DND-41 (cell line): ENCODE measurements at regions not wholly inside any gene's neighbourhood (a gene's known extent, or its start where the extent isn't known, plus 50 kb on each side); places are given as distances from the start of the nearest gene placed in this dataset.

Source experiments
- ATAC-seq: fragments of 200-7000 bp; cut with Tn5 transposase; 3 replicates; pipeline ENCODE4 v1.9.1; 2021; ENCODE audit warnings: low read depth; ENCODE audit not compliant: insufficient read depth
- DNase-seq: peaks from one replicate; pipeline ENCODE4 v3.0.0-alpha.2; 2020
- H2AFZ ChIP-seq: 2 replicates; pipeline ENCODE4 v1.6.0; 2012; ENCODE audit warnings: low read depth, low read length
- H3K27ac ChIP-seq: 2 replicates; pipeline ENCODE4 v1.5.1; 2012; ENCODE audit warnings: low read length, inconsistent platforms
- H3K27me3 ChIP-seq: fragments of 200-600 bp; sonication (generic); 2 replicates; pipeline ENCODE4 v1.6.0; 2012; ENCODE audit warnings: low read length, mild to moderate bottlenecking, inconsistent platforms; ENCODE audit not compliant: insufficient read depth, poor library complexity
- H3K36me3 ChIP-seq: 2 replicates; pipeline ENCODE4 v1.5.1; 2012; ENCODE audit warnings: low read length, inconsistent platforms; ENCODE audit not compliant: insufficient read depth
- H3K4me1 ChIP-seq: 2 replicates; pipeline ENCODE4 v1.5.1; 2012; ENCODE audit warnings: mild to moderate bottlenecking, low read length; ENCODE audit not compliant: insufficient read depth
- H3K4me2 ChIP-seq: 2 replicates; pipeline ENCODE4 v1.6.0; 2012; ENCODE audit warnings: mild to moderate bottlenecking, moderate library complexity, low read length, inconsistent platforms; ENCODE audit not compliant: insufficient read depth
- H3K4me3 ChIP-seq, 2 experiments: fragments of 200-600 bp in 1 of 2; shearing (Covaris generic) in 1 of 2; 2 replicates each; pipeline ENCODE4 v1.5.1; 2012 to 2016; ENCODE audit warnings: inconsistent platforms in 2 of 2, low read length in 2 of 2, mild to moderate bottlenecking in 2 of 2, low read depth in 1 of 2, moderate library complexity in 1 of 2
- H3K79me2 ChIP-seq: 2 replicates; pipeline ENCODE4 v1.6.0; 2012; ENCODE audit warnings: low read length, inconsistent platforms; ENCODE audit not compliant: insufficient read depth
- H3K9ac ChIP-seq: 2 replicates; pipeline ENCODE4 v1.6.0; 2012; ENCODE audit warnings: low read depth, mild to moderate bottlenecking, inconsistent platforms, low read length, moderate library complexity
- H3K9me3 ChIP-seq: 2 replicates; pipeline ENCODE4 v1.5.1; 2012; ENCODE audit warnings: low read length, moderate library complexity, mild to moderate bottlenecking, inconsistent platforms; ENCODE audit not compliant: insufficient read depth, severe bottlenecking
- H4K20me1 ChIP-seq: 2 replicates; pipeline ENCODE4 v1.6.0; 2012; ENCODE audit warnings: low read length; ENCODE audit not compliant: insufficient read depth
- EZH2 ChIP-seq: IDR thresholded peaks from 3 replicates; pipeline ENCODE4 v1.6.1; 2012; ENCODE audit warnings: borderline replicate concordance, low read depth, mild to moderate bottlenecking, moderate library complexity, low read length, inconsistent platforms; ENCODE audit not compliant: severe bottlenecking
- TF ChIP-seq, protein P1 (sequence below): IDR thresholded peaks from 2 replicates; pipeline ENCODE4 v1.5.1; 2012; ENCODE audit warnings: borderline replicate concordance, low read length, moderate library complexity, mild to moderate bottlenecking; ENCODE audit not compliant: poor library complexity, severe bottlenecking; ENCODE audit errors: extremely low read depth

DNA sequence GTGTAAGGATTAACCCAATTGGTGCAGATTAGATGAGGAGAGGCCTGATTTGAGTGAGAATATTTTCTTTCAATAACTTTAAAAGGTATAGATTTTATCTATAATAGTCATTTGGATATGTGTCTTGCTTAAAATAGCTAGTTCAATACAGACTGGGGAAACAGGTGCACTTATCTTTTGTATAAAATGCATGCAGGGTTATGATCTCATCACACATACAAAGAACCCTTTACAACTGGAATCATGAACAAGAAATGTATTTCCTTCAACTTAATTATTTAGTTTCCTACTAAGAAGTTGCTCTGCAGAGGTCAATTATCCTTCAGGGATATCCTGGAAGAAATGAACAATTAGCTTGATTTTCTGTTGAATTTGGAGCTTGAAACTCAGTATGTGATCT is 259.6 kb downstream of the PTBP2 start:
- Histone ChIP-seq H3K4me2 (no peak overlapping the region), H3K4me3 (no peak overlapping the region), H3K27me3 (no peaks in the 10 kb centered on the region), H4K20me1 (no peaks in the 10 kb centered on the region), H3K27ac (no peak overlapping the region), H2AFZ (no peak overlapping the region), H3K4me1 (no peaks in the 10 kb centered on the region), H3K79me2 (no peaks in the 10 kb centered on the region), H3K36me3 (no peaks in the 10 kb centered on the region), H3K9me3 (no peaks in the 10 kb centered on the region), H3K9ac (no peak overlapping the region)
- ATAC-seq = no peak
- no peak for TF ChIP-seq EZH2
- TF ChIP-seq, protein P1, sequence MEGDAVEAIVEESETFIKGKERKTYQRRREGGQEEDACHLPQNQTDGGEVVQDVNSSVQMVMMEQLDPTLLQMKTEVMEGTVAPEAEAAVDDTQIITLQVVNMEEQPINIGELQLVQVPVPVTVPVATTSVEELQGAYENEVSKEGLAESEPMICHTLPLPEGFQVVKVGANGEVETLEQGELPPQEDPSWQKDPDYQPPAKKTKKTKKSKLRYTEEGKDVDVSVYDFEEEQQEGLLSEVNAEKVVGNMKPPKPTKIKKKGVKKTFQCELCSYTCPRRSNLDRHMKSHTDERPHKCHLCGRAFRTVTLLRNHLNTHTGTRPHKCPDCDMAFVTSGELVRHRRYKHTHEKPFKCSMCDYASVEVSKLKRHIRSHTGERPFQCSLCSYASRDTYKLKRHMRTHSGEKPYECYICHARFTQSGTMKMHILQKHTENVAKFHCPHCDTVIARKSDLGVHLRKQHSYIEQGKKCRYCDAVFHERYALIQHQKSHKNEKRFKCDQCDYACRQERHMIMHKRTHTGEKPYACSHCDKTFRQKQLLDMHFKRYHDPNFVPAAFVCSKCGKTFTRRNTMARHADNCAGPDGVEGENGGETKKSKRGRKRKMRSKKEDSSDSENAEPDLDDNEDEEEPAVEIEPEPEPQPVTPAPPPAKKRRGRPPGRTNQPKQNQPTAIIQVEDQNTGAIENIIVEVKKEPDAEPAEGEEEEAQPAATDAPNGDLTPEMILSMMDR = no peak
- DNase-seq = no peak

DNA sequence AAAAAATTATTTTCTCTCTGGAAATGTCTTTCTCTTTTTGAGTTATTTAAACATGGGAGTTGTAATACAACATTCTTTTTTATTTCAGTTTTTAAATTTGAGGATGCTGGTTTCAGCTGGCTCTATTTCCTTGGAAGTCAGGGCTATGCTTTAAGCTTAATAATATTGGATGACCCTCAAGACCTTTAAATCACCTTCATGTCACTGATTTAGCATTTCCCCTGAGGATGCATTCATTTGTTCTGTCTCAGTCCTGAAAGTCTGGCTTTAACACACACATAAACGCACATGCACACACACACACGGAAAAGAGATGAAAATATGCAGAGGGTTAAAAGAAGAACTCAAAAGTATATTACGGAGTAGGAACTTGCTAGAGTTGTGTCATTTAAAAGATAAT is 260.5 kb downstream of the PTBP2 start:
- Histone ChIP-seq H3K79me2 (no peaks in the 10 kb centered on the region), H3K9me3 (no peaks in the 10 kb centered on the region), H3K36me3 (no peaks in the 10 kb centered on the region), H3K27ac (no peak overlapping the region), H2AFZ (no peak overlapping the region), H3K4me1 (no peaks in the 10 kb centered on the region), H3K27me3 (no peaks in the 10 kb centered on the region), H3K9ac (no peak overlapping the region), H4K20me1 (no peaks in the 10 kb centered on the region), H3K4me3 (no peak overlapping the region), H3K4me2 (no peak overlapping the region)
- TF ChIP-seq EZH2 = no peak
- TF ChIP-seq, protein P1 = no peak
- no peak for DNase-seq
- no peak for ATAC-seq

DNA sequence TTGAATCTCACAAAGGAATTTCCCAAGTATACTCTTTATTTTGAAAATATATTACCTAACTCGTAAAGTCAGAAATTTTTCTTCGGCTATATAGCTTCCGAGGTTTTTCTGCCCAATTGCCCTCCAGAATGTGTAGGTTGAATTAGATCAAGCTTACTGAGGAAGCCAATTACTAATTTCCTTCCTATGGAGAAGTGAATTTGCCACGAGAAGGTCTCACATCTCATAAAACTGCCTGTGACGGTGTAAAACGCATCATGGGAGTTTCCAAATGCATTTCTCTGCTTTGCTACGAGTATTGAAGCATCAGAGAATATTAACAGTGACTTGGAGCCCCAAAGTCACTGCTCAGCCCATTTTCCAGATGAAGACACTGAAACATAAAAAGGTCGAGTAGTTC is 262.3 kb downstream of the PTBP2 start:
- H3K27ac ChIP-seq = no peak overlapping the region
- H3K36me3 ChIP-seq = no peaks in the 10 kb centered on the region
- TF ChIP-seq EZH2 = no peak
- TF ChIP-seq, protein P1 = no peak
- H3K4me3 ChIP-seq = no peak overlapping the region
- no peak overlapping the region for H2AFZ ChIP-seq
- no peaks in the 10 kb centered on the region for H3K4me1 ChIP-seq
- H3K27me3 ChIP-seq = no peaks in the 10 kb centered on the region
- no peak overlapping the region for H3K4me2 ChIP-seq
- ATAC-seq (no peak), DNase-seq (no peak)
- H3K9me3 ChIP-seq = no peaks in the 10 kb centered on the region
- H3K79me2 ChIP-seq = no peaks in the 10 kb centered on the region
- no peaks in the 10 kb centered on the region for H4K20me1 ChIP-seq
- no peak overlapping the region for H3K9ac ChIP-seq

DNA sequence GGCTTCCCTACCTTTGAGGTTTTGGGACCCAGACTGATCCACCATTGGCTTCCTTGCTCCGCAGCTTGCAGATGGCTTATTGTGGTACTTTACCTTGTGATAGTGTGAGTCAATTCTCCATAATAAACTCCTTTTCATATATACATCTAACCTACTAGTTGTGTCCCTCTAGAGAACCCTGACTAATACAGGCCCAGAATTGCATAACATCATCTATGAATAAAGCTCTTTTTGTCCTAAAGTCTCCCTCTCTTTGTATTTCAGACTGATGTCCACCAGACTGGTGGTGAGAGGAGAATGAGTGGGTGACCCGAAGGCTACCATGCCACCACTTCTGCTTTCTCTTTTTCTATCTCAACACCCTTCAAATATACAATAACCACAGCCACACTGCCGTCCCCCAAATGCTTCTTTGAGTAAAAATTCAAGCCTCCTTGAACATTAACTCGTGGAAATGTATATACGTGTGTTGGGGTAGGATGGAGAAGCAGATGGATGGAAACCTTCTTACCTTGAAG is 265.7 kb downstream of the PTBP2 start:
- Histone ChIP-seq H3K27ac (no peak overlapping the region), H3K9me3 (no peaks in the 10 kb centered on the region), H3K4me3 (no peak overlapping the region), H2AFZ (no peak overlapping the region), H3K79me2 (no peaks in the 10 kb centered on the region), H3K4me1 (no peaks in the 10 kb centered on the region), H4K20me1 (no peaks in the 10 kb centered on the region), H3K27me3 (no peaks in the 10 kb centered on the region), H3K36me3 (no peaks in the 10 kb centered on the region), H3K4me2 (no peak overlapping the region), H3K9ac (no peak overlapping the region)
- TF ChIP-seq, protein P1 = no peak
- TF ChIP-seq EZH2 = no peak
- ATAC-seq (no peak), DNase-seq (no peak)
